Neural progenitor cell (in vitro differentiated cells): ENCODE measurements at regions not wholly inside any gene's neighbourhood (a gene's known extent, or its start where the extent isn't known, plus 50 kb on each side); places are given as distances from the start of the nearest gene placed in this dataset.

Source experiments
- EZH2 ChIP-seq: fragments of 200-600 bp; sonication (generic); IDR thresholded peaks from 2 replicates; pipeline ENCODE4 v1.6.1; 2017; ENCODE audit warnings: antibody characterized with exemption, mild to moderate bottlenecking, moderate library complexity
- EZH2phosphoT487 ChIP-seq: fragments of 200-600 bp; sonication (generic); IDR thresholded peaks from 2 replicates; pipeline ENCODE4 v1.6.1; 2017; ENCODE audit warnings: antibody characterized with exemption
- TF ChIP-seq, protein P1 (sequence below): fragments of 200-600 bp; sonication (generic); IDR thresholded peaks from 2 replicates; pipeline ENCODE4 v1.5.1; 2017; ENCODE audit warnings: antibody characterized with exemption, mild to moderate bottlenecking

DNA sequence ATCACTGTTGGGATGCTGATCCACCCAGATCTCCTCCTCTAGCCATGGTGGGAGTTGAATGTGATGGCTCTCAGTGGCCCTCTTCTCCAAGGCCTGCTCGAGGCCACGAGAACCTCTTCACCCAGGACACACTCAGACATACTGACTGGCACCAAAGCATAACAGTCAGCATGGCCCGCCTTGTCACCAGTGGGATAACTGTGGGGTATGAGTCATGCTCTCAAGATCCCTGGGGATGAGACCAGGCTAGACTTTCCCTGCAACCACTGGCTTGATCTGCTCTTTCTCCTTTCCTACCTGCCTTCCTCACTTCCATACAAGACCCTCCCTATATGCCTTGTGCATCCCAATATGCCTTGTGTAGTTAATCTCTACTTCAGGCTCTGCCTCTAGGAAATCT is 66.8 kb downstream of the RIN2 start:
- TF ChIP-seq, protein P1, sequence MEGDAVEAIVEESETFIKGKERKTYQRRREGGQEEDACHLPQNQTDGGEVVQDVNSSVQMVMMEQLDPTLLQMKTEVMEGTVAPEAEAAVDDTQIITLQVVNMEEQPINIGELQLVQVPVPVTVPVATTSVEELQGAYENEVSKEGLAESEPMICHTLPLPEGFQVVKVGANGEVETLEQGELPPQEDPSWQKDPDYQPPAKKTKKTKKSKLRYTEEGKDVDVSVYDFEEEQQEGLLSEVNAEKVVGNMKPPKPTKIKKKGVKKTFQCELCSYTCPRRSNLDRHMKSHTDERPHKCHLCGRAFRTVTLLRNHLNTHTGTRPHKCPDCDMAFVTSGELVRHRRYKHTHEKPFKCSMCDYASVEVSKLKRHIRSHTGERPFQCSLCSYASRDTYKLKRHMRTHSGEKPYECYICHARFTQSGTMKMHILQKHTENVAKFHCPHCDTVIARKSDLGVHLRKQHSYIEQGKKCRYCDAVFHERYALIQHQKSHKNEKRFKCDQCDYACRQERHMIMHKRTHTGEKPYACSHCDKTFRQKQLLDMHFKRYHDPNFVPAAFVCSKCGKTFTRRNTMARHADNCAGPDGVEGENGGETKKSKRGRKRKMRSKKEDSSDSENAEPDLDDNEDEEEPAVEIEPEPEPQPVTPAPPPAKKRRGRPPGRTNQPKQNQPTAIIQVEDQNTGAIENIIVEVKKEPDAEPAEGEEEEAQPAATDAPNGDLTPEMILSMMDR: no peak
- no peak for TF ChIP-seq EZH2phosphoT487
- no peak for TF ChIP-seq EZH2
